ENCODE measurements at regions not wholly inside any gene's neighbourhood (a gene's known extent, or its start where the extent isn't known, plus 50 kb on each side); places are given as distances from the start of the nearest gene placed in this dataset.

DNA sequence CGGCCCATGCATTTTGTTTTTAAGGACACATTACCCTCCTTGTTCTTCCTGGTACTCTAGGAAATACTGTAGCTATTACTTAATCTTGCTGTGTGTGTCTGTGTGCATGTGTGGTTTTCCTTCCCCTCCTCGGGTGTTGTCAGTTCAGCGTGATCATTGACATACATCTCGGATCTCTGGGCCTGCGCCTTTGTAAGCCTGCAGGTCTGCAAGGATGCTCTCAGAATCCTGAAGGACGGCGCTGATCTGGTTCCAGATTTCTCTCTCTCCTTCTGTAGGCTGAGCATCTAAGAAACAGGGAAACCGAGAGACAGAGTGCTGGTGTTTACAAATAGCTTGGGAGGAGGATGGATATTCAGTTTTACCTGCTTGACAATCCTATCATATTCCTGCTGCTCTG, 100.2 kb downstream of the CYRIA start:
- TF ChIP-seq, protein P1, sequence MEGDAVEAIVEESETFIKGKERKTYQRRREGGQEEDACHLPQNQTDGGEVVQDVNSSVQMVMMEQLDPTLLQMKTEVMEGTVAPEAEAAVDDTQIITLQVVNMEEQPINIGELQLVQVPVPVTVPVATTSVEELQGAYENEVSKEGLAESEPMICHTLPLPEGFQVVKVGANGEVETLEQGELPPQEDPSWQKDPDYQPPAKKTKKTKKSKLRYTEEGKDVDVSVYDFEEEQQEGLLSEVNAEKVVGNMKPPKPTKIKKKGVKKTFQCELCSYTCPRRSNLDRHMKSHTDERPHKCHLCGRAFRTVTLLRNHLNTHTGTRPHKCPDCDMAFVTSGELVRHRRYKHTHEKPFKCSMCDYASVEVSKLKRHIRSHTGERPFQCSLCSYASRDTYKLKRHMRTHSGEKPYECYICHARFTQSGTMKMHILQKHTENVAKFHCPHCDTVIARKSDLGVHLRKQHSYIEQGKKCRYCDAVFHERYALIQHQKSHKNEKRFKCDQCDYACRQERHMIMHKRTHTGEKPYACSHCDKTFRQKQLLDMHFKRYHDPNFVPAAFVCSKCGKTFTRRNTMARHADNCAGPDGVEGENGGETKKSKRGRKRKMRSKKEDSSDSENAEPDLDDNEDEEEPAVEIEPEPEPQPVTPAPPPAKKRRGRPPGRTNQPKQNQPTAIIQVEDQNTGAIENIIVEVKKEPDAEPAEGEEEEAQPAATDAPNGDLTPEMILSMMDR (IDR thresholded peaks at IDR 0.05) = no peak
- no peak for TF ChIP-seq POLR2A (IDR thresholded peaks at IDR 0.05)
